ENCODE measurements at regions not wholly inside any gene's neighbourhood (a gene's known extent, or its start where the extent isn't known, plus 50 kb on each side); places are given as distances from the start of the nearest gene placed in this dataset.
"Not testable (repeated sequence)": the region's sequence is repeated elsewhere in the genome, so short reads cannot be mapped to it uniquely, and the experiment has no call there.

- not testable (repeated sequence) for DNase-seq
These were observed 212.3 kb upstream of the LRRC61 start for GRCh38 chr7:150110882-150111281.

- not testable (repeated sequence) for DNase-seq
These were observed 211.6 kb upstream of the LRRC61 start for GRCh38 chr7:150111373-150112139.

- DNase-seq: not testable (repeated sequence)
These were observed 209.9 kb upstream of the LRRC61 start for GRCh38 chr7:150113301-150113700.

- not testable (repeated sequence) for DNase-seq
These were observed 208.6 kb upstream of the LRRC61 start for GRCh38 chr7:150114591-150114990.

GRCh38 chr7:150119966-150120365, 203.2 kb upstream of the LRRC61 start:
- DNase-seq: not testable (repeated sequence)

- not testable (repeated sequence) for DNase-seq
These were observed 197.3 kb upstream of the LRRC61 start for GRCh38 chr7:150125831-150126230.

- DNase-seq: not testable (repeated sequence)
These were observed 188.7 kb upstream of the LRRC61 start for GRCh38 chr7:150134451-150134850.

- DNase-seq: not testable (repeated sequence)
These were observed 187.4 kb upstream of the LRRC61 start for GRCh38 chr7:150135620-150136190.

GRCh38 chr7:150139840-150140239, 183.3 kb upstream of the LRRC61 start:
- not testable (repeated sequence) for DNase-seq

GRCh38 chr7:150141525-150142345, 181.4 kb upstream of the LRRC61 start:
- not testable (repeated sequence) for DNase-seq

GRCh38 chr7:150146124-150146523, 177.0 kb upstream of the LRRC61 start:
- DNase-seq: not testable (repeated sequence)

GRCh38 chr7:150147524-150147923, 175.6 kb upstream of the LRRC61 start:
- not testable (repeated sequence) for DNase-seq

- not testable (repeated sequence) for DNase-seq
These were observed 167.1 kb upstream of the LRRC61 start for GRCh38 chr7:150156015-150156414.

GRCh38 chr7:150158696-150159095, 164.5 kb upstream of the LRRC61 start:
- not testable (repeated sequence) for DNase-seq

- not testable (repeated sequence) for DNase-seq
These were observed 153.6 kb upstream of the LRRC61 start for GRCh38 chr7:150169515-150169914.

GRCh38 chr7:150169943-150170490, 153.1 kb upstream of the LRRC61 start:
- not testable (repeated sequence) for DNase-seq

- DNase-seq: not testable (repeated sequence)
These were observed 139.6 kb upstream of the LRRC61 start for GRCh38 chr7:150183602-150184001.

- DNase-seq: not testable (repeated sequence)
These were observed 133.2 kb upstream of the LRRC61 start for GRCh38 chr7:150189963-150190362.

GRCh38 chr7:150192541-150192940, 130.6 kb upstream of the LRRC61 start:
- not testable (repeated sequence) for DNase-seq

- DNase-seq: not testable (repeated sequence)
These were observed 129.3 kb upstream of the LRRC61 start for GRCh38 chr7:150193866-150194265.

All from SW 1271 (cell line).